Neural cell (in vitro differentiated cells): ENCODE measurements at regions not wholly inside any gene's neighbourhood (a gene's known extent, or its start where the extent isn't known, plus 50 kb on each side); places are given as distances from the start of the nearest gene placed in this dataset.

Source experiments
- H2AFZ ChIP-seq: fragments of 200-600, 300-800 bp; sonication (generic), shearing (Covaris generic); 2 replicates; pipeline ENCODE4 v1.6.0; 2014; ENCODE audit warnings: low read depth, mild to moderate bottlenecking, antibody characterized with exemption, low read length, moderate library complexity
- H3F3A ChIP-seq: fragments of 200-600 bp; shearing (Covaris generic); 2 replicates; pipeline ENCODE4 v1.6.1; 2016; ENCODE audit warnings: mild to moderate bottlenecking, moderate library complexity, mixed read lengths, antibody characterized with exemption, low read length; ENCODE audit not compliant: insufficient read depth, poor library complexity, severe bottlenecking
- H3K27ac ChIP-seq: fragments of 200-600, 300-800 bp; sonication (generic), shearing (Covaris generic); 2 replicates; pipeline ENCODE4 v1.5.1; 2014; ENCODE audit warnings: mild to moderate bottlenecking, low read length, moderate library complexity
- H3K27me3 ChIP-seq: fragments of 300-800, 200-600 bp; sonication (generic), shearing (Covaris generic); 2 replicates; pipeline ENCODE4 v1.6.0; 2014; ENCODE audit warnings: mild to moderate bottlenecking, low read depth, low read length, moderate library complexity; ENCODE audit not compliant: insufficient read depth
- H3K36me3 ChIP-seq: fragments of 300-800, 200-600 bp; sonication (generic), shearing (Covaris generic); 2 replicates; pipeline ENCODE4 v1.5.1; 2014; ENCODE audit warnings: mild to moderate bottlenecking, antibody characterized with exemption, low read length, moderate library complexity; ENCODE audit not compliant: insufficient read depth
- H3K4me2 ChIP-seq: fragments of 300-800, 200-600 bp; sonication (generic), shearing (Covaris generic); 2 replicates; pipeline ENCODE4 v1.6.0; 2014; ENCODE audit warnings: mild to moderate bottlenecking, low read length
- H3K4me3 ChIP-seq: fragments of 300-800, 200-600 bp; sonication (generic), shearing (Covaris generic); 2 replicates; pipeline ENCODE4 v1.5.1; 2014; ENCODE audit warnings: mild to moderate bottlenecking, low read length, moderate library complexity
- H3K79me2 ChIP-seq: fragments of 200-600 bp; shearing (Covaris generic); replicated peaks from 2 replicates; pipeline ENCODE4 v1.6.0; 2014; ENCODE audit warnings: mild to moderate bottlenecking, low read length, moderate library complexity; ENCODE audit not compliant: insufficient read depth
- H3K9ac ChIP-seq: fragments of 300-800, 200-600 bp; sonication (generic), shearing (Covaris generic); 2 replicates; pipeline ENCODE4 v1.6.1; 2016; ENCODE audit warnings: mild to moderate bottlenecking, low read length, mixed read lengths
- H3K9me2 ChIP-seq: fragments of 200-600 bp; shearing (Covaris generic); 2 replicates; pipeline ENCODE4 v1.6.1; 2016; ENCODE audit warnings: mild to moderate bottlenecking, low read length, mixed read lengths; ENCODE audit not compliant: insufficient read depth
- H3K9me3 ChIP-seq: fragments of 200-600, 300-800 bp; sonication (generic), shearing (Covaris generic); 2 replicates; pipeline ENCODE4 v1.6.1; 2016; ENCODE audit warnings: mild to moderate bottlenecking, mixed run types, low read length, moderate library complexity, mixed read lengths
- H4K20me1 ChIP-seq: fragments of 200-600 bp; shearing (Covaris generic); 2 replicates; pipeline ENCODE4 v1.6.1; 2016; ENCODE audit warnings: mild to moderate bottlenecking, mixed run types; ENCODE audit not compliant: insufficient read depth
- EP300 ChIP-seq: fragments of 450-650 bp; conservative IDR thresholded peaks from 2 replicates; pipeline ENCODE4 v1.6.1; 2014; ENCODE audit warnings: antibody characterized with exemption, mild to moderate bottlenecking, moderate library complexity; ENCODE audit not compliant: poor library complexity, severe bottlenecking
- EZH2 ChIP-seq: fragments of 200-600, 300-800 bp; shearing (Covaris generic), sonication (generic); IDR thresholded peaks from 2 replicates; pipeline ENCODE4 v1.6.1; 2014; ENCODE audit warnings: antibody characterized with exemption, low read length, borderline replicate concordance, mild to moderate bottlenecking; ENCODE audit not compliant: insufficient read depth, poor library complexity, severe bottlenecking
- MXI1 ChIP-seq: fragments of 450-650 bp; conservative IDR thresholded peaks from 2 replicates; pipeline ENCODE4 v1.6.1; 2014; ENCODE audit warnings: antibody characterized with exemption, mild to moderate bottlenecking; ENCODE audit not compliant: poor library complexity, severe bottlenecking
- POLR2AphosphoS5 ChIP-seq: IDR thresholded peaks from 2 replicates; pipeline ENCODE4 v1.6.1; 2012
- RAD21 ChIP-seq: fragments of 450-650 bp; conservative IDR thresholded peaks from 2 replicates; pipeline ENCODE4 v1.6.1; 2014; ENCODE audit warnings: antibody characterized with exemption, mild to moderate bottlenecking, moderate library complexity
- REST ChIP-seq: IDR thresholded peaks from 2 replicates; pipeline ENCODE4 v1.6.1; 2012; ENCODE audit warnings: borderline replicate concordance
- SMC3 ChIP-seq: fragments of 450-650 bp; conservative IDR thresholded peaks from 2 replicates; pipeline ENCODE4 v1.6.1; 2014; ENCODE audit warnings: antibody characterized with exemption, mild to moderate bottlenecking, moderate library complexity; ENCODE audit not compliant: poor library complexity
- TAF1 ChIP-seq: IDR thresholded peaks from 2 replicates; pipeline ENCODE4 v1.6.1; 2012; ENCODE audit warnings: low read depth
- TF ChIP-seq, protein P1 (sequence below): fragments of 450-650 bp; IDR thresholded peaks from 2 replicates; pipeline ENCODE4 v1.5.1; 2014; ENCODE audit warnings: antibody characterized with exemption, mild to moderate bottlenecking, moderate library complexity; ENCODE audit not compliant: poor library complexity, severe bottlenecking

DNA sequence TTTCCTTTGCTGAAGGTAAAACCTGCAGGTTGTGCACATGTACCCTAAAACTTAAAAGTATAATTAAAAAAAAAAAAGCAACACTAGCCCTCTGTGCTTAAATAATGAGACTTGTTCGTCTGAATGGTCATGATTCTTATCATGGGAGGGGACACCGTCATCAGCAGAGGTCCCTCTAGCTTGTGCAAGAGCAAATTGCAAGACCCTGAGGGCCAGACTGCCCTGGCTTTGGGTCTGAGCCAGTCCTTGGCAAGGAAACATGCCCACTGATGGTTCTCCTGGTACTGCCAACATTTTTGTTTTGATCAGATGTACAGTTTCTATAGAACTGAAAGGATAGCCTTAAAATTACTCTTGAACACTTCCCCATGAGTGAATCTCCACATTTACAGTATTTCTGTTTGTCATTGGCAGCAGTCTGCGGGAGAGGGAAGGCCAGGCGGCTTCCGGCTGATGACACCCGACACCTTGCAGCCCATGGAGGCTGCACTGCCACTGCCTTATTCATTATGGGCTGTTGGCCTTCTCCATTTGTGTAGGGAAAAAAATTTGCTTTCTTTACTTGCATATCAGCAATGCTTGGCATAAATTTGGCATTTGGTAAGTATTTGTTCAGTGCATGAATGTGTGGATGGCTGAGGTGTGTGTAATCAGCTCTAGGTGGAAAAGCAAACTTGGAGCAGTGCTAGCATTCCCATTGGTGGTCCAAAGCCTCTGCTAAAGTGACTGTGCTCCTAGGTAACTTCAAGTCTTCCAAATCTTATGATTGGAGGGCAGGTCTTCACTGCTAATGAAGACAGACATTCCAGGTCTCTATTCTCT lies 161.6 kb upstream of the ALKAL2 start:
- H4K20me1 ChIP-seq, result no peaks in the 10 kb centered on the region
- H3K4me3 ChIP-seq, result no peak overlapping the region
- H3K9me2 ChIP-seq, result no peaks in the 10 kb centered on the region
- no peaks in the 10 kb centered on the region for H3K27me3 ChIP-seq
- TF ChIP-seq SMC3 (no peak), MXI1 (no peak), TAF1 (no peak), POLR2AphosphoS5 (no peak), EP300 (no peak), RAD21 (no peak), EZH2 (no peak), REST (no peak)
- TF ChIP-seq, protein P1, sequence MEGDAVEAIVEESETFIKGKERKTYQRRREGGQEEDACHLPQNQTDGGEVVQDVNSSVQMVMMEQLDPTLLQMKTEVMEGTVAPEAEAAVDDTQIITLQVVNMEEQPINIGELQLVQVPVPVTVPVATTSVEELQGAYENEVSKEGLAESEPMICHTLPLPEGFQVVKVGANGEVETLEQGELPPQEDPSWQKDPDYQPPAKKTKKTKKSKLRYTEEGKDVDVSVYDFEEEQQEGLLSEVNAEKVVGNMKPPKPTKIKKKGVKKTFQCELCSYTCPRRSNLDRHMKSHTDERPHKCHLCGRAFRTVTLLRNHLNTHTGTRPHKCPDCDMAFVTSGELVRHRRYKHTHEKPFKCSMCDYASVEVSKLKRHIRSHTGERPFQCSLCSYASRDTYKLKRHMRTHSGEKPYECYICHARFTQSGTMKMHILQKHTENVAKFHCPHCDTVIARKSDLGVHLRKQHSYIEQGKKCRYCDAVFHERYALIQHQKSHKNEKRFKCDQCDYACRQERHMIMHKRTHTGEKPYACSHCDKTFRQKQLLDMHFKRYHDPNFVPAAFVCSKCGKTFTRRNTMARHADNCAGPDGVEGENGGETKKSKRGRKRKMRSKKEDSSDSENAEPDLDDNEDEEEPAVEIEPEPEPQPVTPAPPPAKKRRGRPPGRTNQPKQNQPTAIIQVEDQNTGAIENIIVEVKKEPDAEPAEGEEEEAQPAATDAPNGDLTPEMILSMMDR, result no peak
- no peak overlapping the region for H3K27ac ChIP-seq
- no peaks in the 10 kb centered on the region for H3K79me2 ChIP-seq
- no peak overlapping the region for H2AFZ ChIP-seq
- H3F3A ChIP-seq, result no peaks in the 10 kb centered on the region
- no peak overlapping the region for H3K9ac ChIP-seq
- H3K9me3 ChIP-seq, result no peaks in the 10 kb centered on the region
- H3K4me2 ChIP-seq, result no peak overlapping the region
- H3K36me3 ChIP-seq, result no peaks in the 10 kb centered on the region

- no peaks in the 10 kb centered on the region for H3F3A ChIP-seq
- H2AFZ ChIP-seq, result no peak overlapping the region
- no peaks in the 10 kb centered on the region for H3K79me2 ChIP-seq
- no peaks in the 10 kb centered on the region for H3K9me2 ChIP-seq
- no peaks in the 10 kb centered on the region for H4K20me1 ChIP-seq
- no peak overlapping the region for H3K27ac ChIP-seq
- no peaks in the 10 kb centered on the region for H3K9me3 ChIP-seq
- H3K4me2 ChIP-seq, result no peak overlapping the region
- H3K36me3 ChIP-seq, result no peaks in the 10 kb centered on the region
- no peak overlapping the region for H3K9ac ChIP-seq
- TF ChIP-seq MXI1 (no peak), TAF1 (no peak), POLR2AphosphoS5 (no peak), EZH2 (no peak), RAD21 (no peak), EP300 (no peak), SMC3 (no peak), REST (no peak)
- TF ChIP-seq, protein P1, result no peak
- H3K27me3 ChIP-seq, result no peaks in the 10 kb centered on the region
- H3K4me3 ChIP-seq, result no peak overlapping the region
Observed at GRCh38 chr2:447902-448665, 160.2 kb upstream of the ALKAL2 start.
